Inflammatory macrophage treated with lipopolysaccharide for 1 hour (primary cell): ENCODE measurements at regions not wholly inside any gene's neighbourhood (a gene's known extent, or its start where the extent isn't known, plus 50 kb on each side); places are given as distances from the start of the nearest gene placed in this dataset.

ENCODE experiments used
- DNase-seq, 2 donors: peaks; one replicate each; pipeline ENCODE4 v3.0.0-alpha.2; 2020 to 2022

DNA sequence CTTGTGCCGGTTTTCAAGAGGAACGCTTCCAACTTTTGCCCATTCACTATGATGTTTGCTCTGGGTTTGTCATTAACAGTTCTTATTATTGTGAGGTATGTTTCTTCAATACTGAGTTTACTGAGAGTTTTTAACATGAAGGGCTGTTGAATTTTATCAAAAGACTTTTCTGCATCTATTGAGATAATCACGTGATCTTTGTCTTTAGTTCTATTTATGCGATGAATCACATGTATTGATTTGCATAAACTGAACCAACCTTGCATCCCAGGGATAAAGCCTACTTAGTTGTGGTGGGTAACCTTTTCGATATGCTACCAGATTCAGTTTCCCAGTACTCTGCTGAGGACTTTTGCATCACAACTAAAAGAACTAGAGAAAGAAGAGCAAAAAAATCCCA lies 318.0 kb downstream of the GASK1B start:
- DNase-seq: no peak

DNA sequence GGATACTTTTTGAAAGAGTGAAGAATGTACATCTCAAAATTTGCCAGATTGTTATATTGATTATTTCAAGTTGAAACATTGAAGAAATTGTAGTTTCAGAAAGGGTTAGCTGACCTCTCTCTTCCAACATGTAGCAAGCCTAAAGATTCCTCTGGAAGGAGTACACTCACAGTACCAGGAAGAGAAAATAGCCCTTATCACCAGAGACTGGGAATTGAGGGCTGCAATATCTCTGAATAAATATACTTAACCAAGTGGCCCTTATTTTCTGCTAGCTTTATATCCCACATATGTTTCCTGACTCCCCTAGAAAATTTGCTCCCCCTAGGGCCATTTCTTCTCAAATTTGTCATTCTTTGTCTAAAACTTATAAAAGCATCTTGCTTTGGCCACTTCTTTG lies 332.2 kb downstream of the GASK1B start:
- no peak for DNase-seq

DNA sequence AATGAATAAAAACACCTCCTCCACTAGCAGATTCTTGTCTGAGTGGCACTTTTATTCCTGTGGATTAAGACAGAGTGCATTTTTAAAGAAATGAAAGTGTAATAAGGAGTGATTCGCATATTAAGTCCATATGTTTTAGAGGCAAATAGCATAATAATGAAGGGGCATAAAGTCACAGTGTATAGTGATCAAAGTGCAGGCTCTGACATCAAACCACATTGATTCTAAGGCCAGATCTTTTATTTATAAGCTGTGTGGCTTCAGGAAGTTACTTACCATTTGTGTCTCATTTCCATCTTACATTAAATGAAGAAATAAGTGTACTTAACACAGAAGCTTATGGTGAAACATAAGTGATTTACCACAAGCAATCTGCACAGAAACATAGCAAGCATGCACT lies 332.8 kb downstream of the GASK1B start:
- DNase-seq: no peak

DNA sequence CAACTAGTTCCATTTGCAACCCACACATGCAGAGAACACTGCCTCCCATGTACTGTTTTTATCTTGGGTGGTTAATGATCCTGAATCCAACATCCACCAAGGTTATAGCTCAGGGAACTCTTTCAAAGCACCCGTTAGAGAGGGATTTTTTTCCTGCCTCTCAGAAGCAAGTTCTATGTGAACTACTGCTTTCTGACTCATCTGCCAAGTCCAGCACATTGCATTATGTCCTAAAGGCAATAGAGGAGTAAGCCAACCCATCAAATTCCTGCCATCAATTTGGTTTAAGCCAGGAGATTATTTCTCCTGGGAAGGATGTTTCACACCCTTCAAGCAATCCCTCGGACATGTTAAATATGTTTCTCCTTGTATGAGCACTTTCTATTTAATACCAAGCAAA lies 334.5 kb downstream of the GASK1B start:
- DNase-seq: no peak

DNA sequence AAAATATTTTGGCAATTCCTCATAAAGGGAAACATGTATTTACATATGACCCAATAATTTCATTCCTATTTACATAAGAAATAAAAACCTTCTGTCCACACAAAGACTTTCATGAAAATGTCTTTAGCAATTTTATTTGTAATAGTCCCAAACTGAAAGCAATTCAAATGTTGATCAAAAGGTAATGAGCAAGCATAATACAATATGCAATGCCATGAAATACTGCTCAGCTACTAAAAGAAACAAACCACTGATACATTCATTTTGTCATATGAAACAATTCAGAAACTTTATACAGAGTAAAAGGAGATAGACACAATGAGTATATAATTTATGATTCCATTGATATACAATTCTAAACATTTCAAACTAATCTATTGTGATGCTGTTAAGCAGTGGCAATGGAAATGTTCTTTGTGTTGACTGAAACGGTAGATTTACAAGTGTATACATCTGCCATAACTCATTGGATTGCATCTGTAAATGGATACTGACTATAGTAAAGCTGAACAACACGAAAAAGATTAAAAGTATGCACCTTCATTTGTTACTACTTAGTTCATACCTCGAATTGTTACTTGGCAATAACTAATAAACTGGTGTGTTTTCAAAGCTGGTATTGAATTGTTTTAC lies 335.6 kb downstream of the GASK1B start:
- no peak for DNase-seq

- no peak for DNase-seq
Observed at GRCh38 chr4:157832596-157832995, 340.2 kb downstream of the GASK1B start.

DNA sequence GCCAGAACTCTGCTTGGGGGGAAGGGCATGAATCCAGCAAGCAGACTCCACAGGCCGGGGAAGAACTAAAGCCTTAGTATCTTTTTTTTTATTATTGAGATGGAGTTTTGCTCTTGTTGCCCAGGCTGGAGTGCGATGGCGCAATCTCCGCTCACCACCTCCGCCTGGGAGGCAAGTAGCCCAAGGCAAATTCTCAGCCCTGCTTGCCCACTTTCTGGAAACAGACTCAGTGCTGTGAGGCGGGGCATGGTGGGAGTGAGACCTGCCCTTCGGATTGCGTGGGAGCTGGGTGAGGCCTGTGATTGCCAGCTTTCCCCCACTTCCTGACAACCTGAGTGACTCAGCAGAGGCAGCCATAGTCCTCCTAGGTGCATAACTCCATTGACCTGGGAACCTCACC lies 348.8 kb downstream of the GASK1B start:
- DNase-seq: no peak

DNA sequence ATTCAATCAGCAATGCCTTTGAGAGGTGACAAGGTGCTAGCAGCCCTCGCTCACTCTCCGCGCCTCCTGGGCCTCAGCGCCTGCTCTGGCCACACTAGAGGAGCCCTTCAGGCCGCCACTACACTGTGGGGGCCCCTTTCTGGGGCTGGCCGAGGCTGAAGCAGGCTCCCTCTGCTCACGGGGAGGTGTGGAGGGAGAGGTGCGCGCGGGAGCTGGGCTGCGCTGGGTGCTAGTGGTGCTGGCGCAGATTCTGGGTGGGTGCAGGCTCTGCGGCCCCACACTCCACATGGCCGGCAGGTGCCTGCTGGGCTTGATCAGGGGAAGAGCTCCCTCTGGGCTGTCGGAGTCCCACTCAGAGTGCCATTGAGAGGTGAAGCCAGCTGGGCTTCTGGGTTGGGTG lies 351.0 kb downstream of the GASK1B start:
- DNase-seq: no peak

DNA sequence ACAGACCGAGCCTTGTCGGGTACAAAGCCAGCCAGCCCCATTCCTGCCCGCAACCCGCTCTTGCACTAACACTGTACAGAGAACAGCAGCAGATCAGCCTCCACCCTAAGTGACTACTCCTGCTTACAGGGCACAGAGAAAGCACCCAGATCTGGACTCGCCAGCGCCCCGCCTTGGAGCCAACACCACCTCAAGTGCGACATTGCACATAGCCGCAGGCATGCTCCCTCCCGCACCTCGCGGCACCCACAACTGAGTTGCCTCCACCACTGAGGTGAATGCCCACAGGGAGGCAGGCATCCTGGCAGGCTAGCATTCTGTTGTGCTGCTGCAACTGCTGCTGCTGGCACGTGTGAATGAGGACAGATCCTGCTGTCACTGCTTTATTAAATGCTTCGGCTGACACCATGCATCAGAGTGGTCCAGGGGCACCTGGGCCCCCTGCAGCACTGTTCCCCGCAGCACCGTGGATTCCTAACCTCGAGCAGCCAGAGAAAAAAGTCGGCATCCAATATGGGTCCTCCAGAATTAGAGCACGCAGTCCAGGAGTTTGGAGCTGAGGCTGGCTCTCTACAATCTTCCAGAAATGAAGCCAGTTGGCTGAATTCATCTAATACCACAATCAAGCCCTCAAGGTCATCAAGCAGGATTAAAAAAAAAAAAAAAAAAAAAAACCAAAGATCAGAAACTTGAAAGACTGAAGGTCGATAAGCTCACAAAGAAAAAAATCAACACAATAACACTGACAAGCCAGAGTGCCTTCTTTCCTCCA lies 352.9 kb downstream of the GASK1B start:
- no peak for DNase-seq

DNA sequence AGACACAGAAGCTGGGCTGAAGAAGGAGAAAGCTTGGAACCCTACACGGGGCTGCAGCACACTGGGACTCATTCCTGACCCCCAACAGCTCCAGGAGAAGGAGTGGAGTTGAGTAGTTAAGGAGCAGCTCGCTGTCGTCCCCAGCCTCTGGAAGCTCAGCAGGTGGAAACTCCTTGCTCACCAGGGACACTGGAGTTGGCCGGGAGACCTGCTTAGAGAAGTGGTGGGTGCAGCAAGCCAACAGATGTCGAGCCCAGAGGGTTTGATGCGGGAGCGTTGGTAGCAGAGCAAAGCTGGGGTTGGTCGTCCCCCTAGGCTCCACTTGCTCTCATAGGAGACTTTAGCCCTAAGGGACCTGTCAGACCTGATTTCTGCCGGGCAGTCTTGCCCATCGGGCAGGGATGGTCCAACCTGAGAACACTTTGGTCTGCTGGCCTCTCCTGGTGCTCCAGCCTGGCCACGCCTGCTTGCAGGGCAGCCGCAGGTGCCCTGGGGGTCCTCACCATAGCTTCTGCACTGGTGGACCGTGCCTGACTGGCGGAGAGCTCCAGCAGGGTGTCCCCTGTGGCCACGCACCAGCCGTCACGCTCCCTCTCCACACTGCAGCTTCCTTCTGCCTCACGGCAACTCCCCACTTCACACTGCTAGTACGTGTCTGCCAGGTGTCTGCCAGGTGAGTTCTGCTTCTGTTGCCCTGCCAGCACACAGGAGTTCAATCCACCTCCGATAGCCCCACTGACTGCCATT lies 353.7 kb downstream of the GASK1B start:
- no peak for DNase-seq

DNA sequence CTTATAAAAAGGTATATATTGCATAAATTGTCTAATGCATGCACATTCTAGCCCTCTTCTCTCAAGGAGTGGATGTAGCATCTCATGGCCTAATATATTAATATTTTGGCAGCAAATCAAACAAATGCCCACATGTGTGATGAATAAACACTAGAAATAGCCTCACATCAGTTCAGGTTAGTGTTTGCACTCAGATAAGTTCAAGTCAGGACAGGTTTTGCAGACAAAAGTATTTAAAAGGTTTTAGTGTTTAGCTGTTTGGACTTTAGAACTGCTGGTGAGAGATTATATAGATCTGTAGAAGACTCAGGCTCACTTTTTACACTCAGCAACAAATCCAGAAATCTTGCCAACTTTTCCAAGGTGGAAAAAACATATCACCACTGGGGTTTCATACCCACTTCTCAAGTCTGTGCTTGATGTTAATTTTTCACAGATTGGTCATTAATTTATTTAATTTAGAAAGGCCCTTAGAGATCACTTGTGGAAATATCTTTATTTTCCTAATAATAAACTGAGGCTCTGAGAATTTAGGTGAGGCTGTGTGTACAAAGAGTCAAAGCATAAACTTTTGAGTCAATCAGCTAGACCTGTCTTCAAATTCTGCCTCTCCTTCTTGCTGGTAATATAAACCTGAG lies 362.6 kb downstream of the GASK1B start:
- DNase-seq: no peak

DNA sequence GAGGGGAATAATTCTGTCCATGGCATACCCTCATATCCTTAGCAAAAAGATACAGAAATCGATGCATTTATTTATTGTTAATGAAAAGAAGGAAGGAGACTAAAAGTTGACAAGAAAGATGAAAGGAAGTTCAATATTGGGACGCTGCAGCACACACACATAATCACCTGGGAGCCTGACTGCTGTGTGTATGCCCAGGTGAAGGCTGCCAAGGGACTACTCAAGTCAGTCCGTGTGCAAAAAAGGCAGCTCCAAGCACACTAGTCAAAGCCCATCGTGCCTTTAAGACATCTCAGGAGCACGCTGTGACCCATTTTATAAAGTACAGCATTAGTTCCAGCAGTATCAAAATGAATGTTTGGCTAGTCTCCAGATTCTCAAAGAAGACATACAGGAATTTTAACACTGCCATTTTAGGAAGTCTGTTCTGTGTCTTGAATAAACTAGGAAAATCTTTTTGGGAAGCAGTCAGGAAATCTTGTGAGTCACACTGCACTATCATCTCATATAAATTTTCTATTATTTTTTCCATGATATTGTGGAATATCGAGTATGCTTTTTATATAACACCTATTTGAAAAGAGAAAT lies 363.9 kb downstream of the GASK1B start:
- DNase-seq: no peak

DNA sequence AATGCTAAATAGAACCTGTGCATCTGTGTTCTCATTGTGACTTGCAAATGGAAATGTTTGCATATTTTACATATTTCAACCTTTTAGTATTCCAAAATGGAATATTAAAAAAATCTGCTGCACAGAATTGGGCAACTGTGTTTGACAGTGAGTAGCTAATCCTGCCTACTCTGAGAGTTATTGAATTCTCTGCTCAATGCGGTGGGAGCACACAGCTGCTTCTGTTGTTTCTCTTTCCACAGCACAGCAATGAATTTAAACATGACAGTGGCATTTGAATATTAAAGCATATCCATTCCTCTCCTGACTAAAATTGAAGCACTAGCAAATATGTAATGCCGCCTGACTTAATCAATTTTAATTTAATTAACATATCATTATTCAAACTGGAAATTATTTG lies 366.6 kb downstream of the GASK1B start:
- no peak for DNase-seq

DNA sequence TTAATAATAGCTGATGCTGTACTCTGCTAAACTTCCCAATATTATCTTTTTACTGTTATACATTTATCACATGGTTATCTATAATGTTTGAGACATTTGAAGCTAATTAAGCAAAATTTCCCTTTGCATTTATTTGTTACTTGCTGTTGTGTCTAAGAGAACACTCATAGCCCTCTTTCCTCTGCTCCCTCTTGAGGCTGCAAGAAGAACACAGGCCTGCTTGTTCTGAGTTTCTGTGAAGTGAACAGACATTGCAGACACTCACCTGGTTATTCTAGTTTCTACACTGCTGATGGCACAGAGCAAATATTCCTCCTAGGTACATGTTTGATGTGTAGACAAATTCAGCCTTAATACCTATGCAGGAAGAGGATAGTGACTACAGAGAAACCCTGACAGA lies 367.8 kb downstream of the GASK1B start:
- no peak for DNase-seq

GRCh38 chr4:157803845-157804521 lies 368.8 kb downstream of the GASK1B start:
- DNase-seq: no peak

DNA sequence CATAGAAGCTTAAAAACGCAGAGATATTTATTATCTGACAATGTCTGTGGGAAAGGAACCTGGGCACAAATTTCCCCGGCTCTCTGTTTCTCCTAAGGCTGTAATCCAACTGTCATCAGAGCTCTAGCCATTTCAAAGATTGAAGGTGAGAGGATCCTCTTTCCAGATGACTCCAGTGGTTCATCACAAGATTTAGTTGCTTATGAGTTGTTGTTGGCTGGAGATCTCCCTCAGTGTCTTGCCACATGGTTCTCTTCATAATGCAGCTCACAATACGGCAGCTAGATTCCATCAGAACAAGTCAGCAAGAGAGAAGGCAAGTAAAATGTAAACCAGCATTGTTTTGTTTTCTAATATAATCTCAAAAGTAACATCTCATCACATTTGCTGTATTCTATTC lies 369.4 kb downstream of the GASK1B start:
- DNase-seq: no peak

DNA sequence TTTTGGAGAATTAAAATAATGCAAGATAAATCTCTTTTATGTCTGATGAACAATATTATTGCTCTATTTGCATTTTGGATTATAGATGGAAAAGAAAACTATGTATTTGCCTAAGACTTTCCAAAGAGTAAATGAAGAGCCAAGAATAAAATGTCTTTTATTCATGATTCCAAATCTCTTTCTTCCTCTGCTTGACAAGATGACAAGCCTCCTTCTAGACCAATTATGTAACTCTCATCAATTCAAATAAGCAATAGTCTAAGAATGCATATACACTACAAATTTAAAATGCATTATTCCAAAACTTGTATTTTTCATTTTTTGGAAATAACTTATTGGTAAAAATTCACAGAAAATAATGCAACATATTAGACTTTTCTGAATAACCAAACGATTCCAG lies 377.3 kb downstream of the GASK1B start:
- no peak for DNase-seq

- no peak for DNase-seq
Observed at GRCh38 chr4:157792716-157793115, 380.1 kb downstream of the GASK1B start.

- DNase-seq: no peak
Observed at GRCh38 chr4:157791236-157791635, 381.6 kb downstream of the GASK1B start.

DNA sequence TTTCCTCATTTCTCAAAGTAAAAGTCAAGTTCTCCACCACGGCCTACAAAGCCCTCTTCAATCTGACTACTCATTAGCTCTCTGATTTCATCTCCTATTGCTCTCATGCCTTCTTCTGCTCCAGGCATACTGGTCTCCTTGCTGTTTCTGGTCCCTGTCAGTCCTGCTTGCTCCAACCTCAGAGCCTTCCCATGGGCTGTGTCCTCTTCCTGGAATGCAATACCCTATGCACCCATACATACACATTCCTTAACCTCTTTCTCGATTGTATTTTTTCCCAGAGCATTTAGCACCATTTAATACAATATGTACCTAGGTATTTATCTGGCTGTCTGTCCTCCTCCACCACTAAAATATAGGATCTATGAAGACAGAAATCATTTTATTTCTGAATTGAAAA lies 385.2 kb downstream of the GASK1B start:
- DNase-seq: no peak

DNA sequence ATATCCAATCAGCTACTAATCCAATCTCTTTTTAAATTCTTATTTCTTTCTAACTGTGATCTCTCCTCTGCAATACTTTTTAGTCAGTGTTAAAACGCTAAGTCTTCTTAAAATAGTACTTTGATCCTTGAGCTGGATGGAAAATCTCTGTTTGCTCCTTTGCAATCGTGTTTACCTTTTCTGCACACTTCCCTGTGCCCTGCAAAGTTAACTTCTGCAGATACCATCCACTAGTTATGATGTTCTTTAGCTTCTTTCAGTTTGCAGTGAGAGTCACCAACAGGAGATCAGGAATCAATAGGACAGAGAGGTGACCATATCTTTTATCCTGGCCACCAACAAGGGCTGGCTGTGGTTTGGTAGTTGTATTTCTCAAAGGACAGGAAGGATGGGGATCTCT lies 391.5 kb downstream of the GASK1B start:
- DNase-seq: no peak

GRCh38 chr4:157779081-157779480 lies 393.7 kb downstream of the GASK1B start:
- DNase-seq: no peak
